Aorta (tissue), 5 donors: ENCODE measurements at regions not wholly inside any gene's neighbourhood (a gene's known extent, or its start where the extent isn't known, plus 50 kb on each side); places are given as distances from the start of the nearest gene placed in this dataset.
"Not testable (repeated sequence)": the region's sequence is repeated elsewhere in the genome, so short reads cannot be mapped to it uniquely, and the experiment has no call there.

Source experiments
- ATAC-seq: fragments of 200-7000 bp; cut with Tn5 transposase; one replicate; pipeline ENCODE4 v1.9.1; 2022; ENCODE audit warnings: moderate library complexity; ENCODE audit not compliant: low FRiP score
- DNase-seq, 2 donors: peaks; one replicate each; pipeline ENCODE4 v3.0.0-alpha.2; 2020
- H3K27ac ChIP-seq, 2 donors: one replicate each; pipeline ENCODE4 v1.5.1; 2013; ENCODE audit warnings: low read length in 2 of 2, mild to moderate bottlenecking in 2 of 2, moderate library complexity in 2 of 2, control low read depth in 1 of 2, inconsistent platforms in 1 of 2, low read depth in 1 of 2
- H3K27me3 ChIP-seq, 2 donors: one replicate each; pipeline ENCODE4 v1.6.1; 2013; ENCODE audit warnings: control low read depth in 1 of 2, low read length in 1 of 2, mild to moderate bottlenecking in 1 of 2, moderate library complexity in 1 of 2; ENCODE audit not compliant: insufficient read depth in 2 of 2, control insufficient read depth in 1 of 2
- H3K36me3 ChIP-seq, 2 donors: one replicate each; pipeline ENCODE4 v1.6.1; 2013; ENCODE audit warnings: control low read depth in 1 of 2, low read length in 1 of 2, mild to moderate bottlenecking in 1 of 2; ENCODE audit not compliant: insufficient read depth in 2 of 2, control insufficient read depth in 1 of 2
- H3K4me1 ChIP-seq, 2 donors: one replicate each; pipeline ENCODE4 v1.6.1; 2013; ENCODE audit warnings: low read length in 2 of 2, control low read depth in 1 of 2, mild to moderate bottlenecking in 1 of 2, moderate library complexity in 1 of 2; ENCODE audit not compliant: insufficient read depth in 2 of 2, control insufficient read depth in 1 of 2
- H3K4me3 ChIP-seq, 2 donors: one replicate each; pipeline ENCODE4 v1.5.1; 2013; ENCODE audit warnings: low read length in 2 of 2, control low read depth in 1 of 2, mild to moderate bottlenecking in 1 of 2
- H3K9me3 ChIP-seq: one replicate; pipeline ENCODE4 v1.6.1; 2013; ENCODE audit warnings: mild to moderate bottlenecking, low read length; ENCODE audit not compliant: control insufficient read depth
- WGBS, 2 donors: extraction: QIAGEN DNeasy Blood & Tissue Kit; methylation state at CpG; one replicate each; pipeline ENCODE4 v1.1.7; 2013; 5-methylcytosine and 5-hydroxymethylcytosine counted together
- intact Hi-C, 2 donors: fragments of 100-400 bp; cut with DNase I; formaldehyde crosslinking; loops; one replicate each; pipeline versions ENCODE4 v1.14.2 to v1.15.0; 2022
- donor health status: healthy with polysubstance abuse.
- donor health status: Bipolar disorder and iron deficiency.
- donor health status: DM: no; HTN: no; CAD: no.
- donor health status: DM: no; HTN: no; CAD: no.
- donor health status: DM: yes; HTN: yes; CAD: no.

- Histone ChIP-seq H3K9me3 (no peaks in the 10 kb centered on the region), H3K27ac (no peak overlapping the region), H3K4me3 (no peak overlapping the region), H3K36me3 (no peaks in the 10 kb centered on the region), H3K4me1 (no peaks in the 10 kb centered on the region), H3K27me3 (no peaks in the 10 kb centered on the region)
- no peak for DNase-seq
- no peak for ATAC-seq
- intact Hi-C loops, result no loop called here
- WGBS, 2 donors, result 85 to 97% methylated on average over 6 of the region's 6 CpGs
Observed at GRCh38 chr2:38138996-38139395, 63.0 kb upstream of the CYP1B1 start.

GRCh38 chr2:38138419-38138818 is 62.5 kb upstream of the CYP1B1 start:
- Histone ChIP-seq H3K9me3 (no peaks in the 10 kb centered on the region), H3K27me3 (no peaks in the 10 kb centered on the region), H3K36me3 (no peaks in the 10 kb centered on the region), H3K4me3 (no peak overlapping the region), H3K4me1 (no peaks in the 10 kb centered on the region), H3K27ac (no peak overlapping the region)
- intact Hi-C loops, result no loop called here
- no peak for DNase-seq
- ATAC-seq, result no peak
- WGBS, 2 donors, result 94% methylated on average over 10 of the region's 10 CpGs

- H3K27me3 ChIP-seq, H3K4me3 ChIP-seq, intact Hi-C loops, H3K4me1 ChIP-seq, H3K9me3 ChIP-seq, ATAC-seq, DNase-seq, H3K36me3 ChIP-seq, H3K27ac ChIP-seq: not testable (repeated sequence)
- 95% methylated on average over 12 of the region's 12 CpGs for WGBS, 2 donors
Observed at GRCh38 chr2:38137958-38138357, 62.0 kb upstream of the CYP1B1 start.

GRCh38 chr2:38131676-38132075 is 55.7 kb upstream of the CYP1B1 start:
- Histone ChIP-seq H3K27ac (no peak overlapping the region), H3K4me3 (no peak overlapping the region), H3K36me3 (no peaks in the 10 kb centered on the region), H3K9me3 (no peaks in the 10 kb centered on the region), H3K27me3 (no peaks in the 10 kb centered on the region), H3K4me1 (no peaks in the 10 kb centered on the region)
- 92 to 95% methylated on average over 2 of the region's 2 CpGs for WGBS, 2 donors
- intact Hi-C loops, result no loop called here
- DNase-seq (no peak), ATAC-seq (no peak)

- intact Hi-C loops, result no loop called here
- Histone ChIP-seq H3K36me3 (no peaks in the 10 kb centered on the region), H3K9me3 (no peaks in the 10 kb centered on the region), H3K4me1 (no peaks in the 10 kb centered on the region), H3K4me3 (no peak overlapping the region), H3K27me3 (no peaks in the 10 kb centered on the region), H3K27ac (no peak overlapping the region)
- 88 to 92% methylated on average over 3 of the region's 3 CpGs for whole genome bisulfite sequencing, 2 donors
- no peak for ATAC-seq
- no peak for DNase-seq
Observed at GRCh38 chr2:38130876-38131275, 54.9 kb upstream of the CYP1B1 start.

- Histone ChIP-seq H3K27ac (no peak overlapping the region), H3K9me3 (no peaks in the 10 kb centered on the region), H3K27me3 (no peaks in the 10 kb centered on the region), H3K4me3 (no peak overlapping the region), H3K36me3 (no peaks in the 10 kb centered on the region), H3K4me1 (no peaks in the 10 kb centered on the region)
- WGBS, 2 donors, result 65 to 70% methylated on average over 3 of the region's 3 CpGs
- ATAC-seq (no peak), DNase-seq (no peak)
- intact Hi-C loops, result no loop called here
Observed at GRCh38 chr2:38129987-38130386, 54.0 kb upstream of the CYP1B1 start.

- Histone ChIP-seq H3K27ac (no peak overlapping the region), H3K9me3 (no peaks in the 10 kb centered on the region)
Observed at GRCh38 chr2:38129481-38129880, 53.5 kb upstream of the CYP1B1 start.

GRCh38 chr2:38128653-38129052 is 52.7 kb upstream of the CYP1B1 start:
- H3K9me3 ChIP-seq, result no peaks in the 10 kb centered on the region
- no peaks in the 10 kb centered on the region for H3K4me1 ChIP-seq
- DNase-seq (peak in 1 of 2 donors; percentile 79), ATAC-seq (peak; percentile 82)
- no peak overlapping the region for H3K4me3 ChIP-seq
- no peaks in the 10 kb centered on the region for H3K27me3 ChIP-seq
- H3K36me3 ChIP-seq, result no peaks in the 10 kb centered on the region
- intact Hi-C loops, result no loop called here
- 90 to 98% methylated on average over 2 of the region's 2 CpGs for WGBS, 2 donors
- no peak overlapping the region for H3K27ac ChIP-seq

More at GRCh38 chr2:38129481-38129880, 53.5 kb upstream of the CYP1B1 start:
- 40 to 55% methylated on average over 1 of the region's 1 CpG for WGBS, 2 donors
- no peaks in the 10 kb centered on the region for H3K27me3 ChIP-seq
- intact Hi-C loops, result no loop called here
- no peaks in the 10 kb centered on the region for H3K36me3 ChIP-seq
- ATAC-seq (no peak), DNase-seq (no peak)
- no peaks in the 10 kb centered on the region for H3K4me1 ChIP-seq
- H3K4me3 ChIP-seq, result no peak overlapping the region

GRCh38 chr2:38127277-38127676 is 51.3 kb upstream of the CYP1B1 start:
- DNase-seq, result no peak
- Histone ChIP-seq H3K27ac (no peak overlapping the region), H3K4me1 (no peaks in the 10 kb centered on the region), H3K36me3 (no peaks in the 10 kb centered on the region), H3K4me3 (no peak overlapping the region), H3K9me3 (no peaks in the 10 kb centered on the region), H3K27me3 (no peaks in the 10 kb centered on the region)
- no peak for ATAC-seq
- intact Hi-C loops, result no loop called here
